ENCODE measurements at regions not wholly inside any gene's neighbourhood (a gene's known extent, or its start where the extent isn't known, plus 50 kb on each side); places are given as distances from the start of the nearest gene placed in this dataset.

GRCh38 chr10:83897626-83898025 lies 241.7 kb upstream of the GHITM start:
- TF ChIP-seq RCOR1 (IDR thresholded peaks at IDR 0.05; ENCODE audit: low read depth, low read length), result no peak
- no peak for TF ChIP-seq SMC3 (IDR thresholded peaks at IDR 0.05)
- TF ChIP-seq CHD2 (IDR thresholded peaks at IDR 0.05; ENCODE audit: low read length, partially characterized antibody), result no peak
- TF ChIP-seq, protein P1, sequence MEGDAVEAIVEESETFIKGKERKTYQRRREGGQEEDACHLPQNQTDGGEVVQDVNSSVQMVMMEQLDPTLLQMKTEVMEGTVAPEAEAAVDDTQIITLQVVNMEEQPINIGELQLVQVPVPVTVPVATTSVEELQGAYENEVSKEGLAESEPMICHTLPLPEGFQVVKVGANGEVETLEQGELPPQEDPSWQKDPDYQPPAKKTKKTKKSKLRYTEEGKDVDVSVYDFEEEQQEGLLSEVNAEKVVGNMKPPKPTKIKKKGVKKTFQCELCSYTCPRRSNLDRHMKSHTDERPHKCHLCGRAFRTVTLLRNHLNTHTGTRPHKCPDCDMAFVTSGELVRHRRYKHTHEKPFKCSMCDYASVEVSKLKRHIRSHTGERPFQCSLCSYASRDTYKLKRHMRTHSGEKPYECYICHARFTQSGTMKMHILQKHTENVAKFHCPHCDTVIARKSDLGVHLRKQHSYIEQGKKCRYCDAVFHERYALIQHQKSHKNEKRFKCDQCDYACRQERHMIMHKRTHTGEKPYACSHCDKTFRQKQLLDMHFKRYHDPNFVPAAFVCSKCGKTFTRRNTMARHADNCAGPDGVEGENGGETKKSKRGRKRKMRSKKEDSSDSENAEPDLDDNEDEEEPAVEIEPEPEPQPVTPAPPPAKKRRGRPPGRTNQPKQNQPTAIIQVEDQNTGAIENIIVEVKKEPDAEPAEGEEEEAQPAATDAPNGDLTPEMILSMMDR (IDR thresholded peaks at IDR 0.05), result no peak
- no peak for TF ChIP-seq ESRRA (IDR thresholded peaks at IDR 0.05; ENCODE audit: borderline replicate concordance, low read length)

Data from A549 (cell line).